Muscle of leg (tissue), 3 donors: ENCODE measurements at regions not wholly inside any gene's neighbourhood (a gene's known extent, or its start where the extent isn't known, plus 50 kb on each side); places are given as distances from the start of the nearest gene placed in this dataset.
A peak's percentile ranks its signal among the peaks of the same experiment; 100 is the strongest.

Experiments used
- DNase-seq: peaks from one replicate; pipeline ENCODE4 v3.0.0; 2013
- H3K27ac ChIP-seq: one replicate; pipeline ENCODE4 v1.5.1; 2013; ENCODE audit warnings: mild to moderate bottlenecking, low read length, control low read depth
- H3K27me3 ChIP-seq: one replicate; pipeline ENCODE4 v1.6.1; 2013; ENCODE audit warnings: low read length; ENCODE audit not compliant: control insufficient read depth, insufficient read depth
- H3K36me3 ChIP-seq: one replicate; pipeline ENCODE4 v1.6.1; 2013; ENCODE audit warnings: low read length; ENCODE audit not compliant: control insufficient read depth, insufficient read depth
- H3K4me1 ChIP-seq: one replicate; pipeline ENCODE4 v1.6.1; 2013; ENCODE audit warnings: low read length; ENCODE audit not compliant: control insufficient read depth, insufficient read depth
- H3K4me3 ChIP-seq: one replicate; pipeline ENCODE4 v1.5.1; 2013; ENCODE audit warnings: low read length, control low read depth
- H3K9me3 ChIP-seq: replicated peaks from 2 replicates; pipeline ENCODE4 v1.6.1; 2013; ENCODE audit warnings: low read depth, low read length; ENCODE audit not compliant: control insufficient read depth
- WGBS: methylation state at CpG from one replicate; pipeline ENCODE4 v1.1.5; 2013; ENCODE audit warnings: missing lambda C conversion rate; ENCODE audit not compliant: insufficient coverage; 5-methylcytosine and 5-hydroxymethylcytosine counted together

GRCh38 chr20:16124491-16124890, 448.8 kb downstream of the KIF16B start:
- Histone ChIP-seq H3K9me3 (peaks cover 3% of the 10 kb centered on the region), H3K36me3 (no peaks in the 10 kb centered on the region), H3K4me1 (no peaks in the 10 kb centered on the region), H3K4me3 (no peak overlapping the region), H3K27ac (no peak overlapping the region), H3K27me3 (no peaks in the 10 kb centered on the region)
- no peak for DNase-seq
- WGBS = 60% methylated on average over 1 of the region's 2 CpGs

- H3K36me3 ChIP-seq = no peaks in the 10 kb centered on the region
- no peaks in the 10 kb centered on the region for H3K27me3 ChIP-seq
- DNase-seq = no peak
- no peaks in the 10 kb centered on the region for H3K4me1 ChIP-seq
- no peak overlapping the region for H3K4me3 ChIP-seq
- H3K27ac ChIP-seq = no peak overlapping the region
- H3K9me3 ChIP-seq = peaks cover 2% of the 10 kb centered on the region
Measured at GRCh38 chr20:16123623-16124022, 449.6 kb downstream of the KIF16B start.

GRCh38 chr20:16119909-16120308, 453.3 kb downstream of the KIF16B start:
- no peak overlapping the region for H3K27ac ChIP-seq
- no peaks in the 10 kb centered on the region for H3K4me1 ChIP-seq
- no peaks in the 10 kb centered on the region for H3K9me3 ChIP-seq
- no peak for DNase-seq
- WGBS = 88% methylated on average over 1 of the region's 3 CpGs
- no peaks in the 10 kb centered on the region for H3K36me3 ChIP-seq
- no peaks in the 10 kb centered on the region for H3K27me3 ChIP-seq
- H3K4me3 ChIP-seq = no peak overlapping the region

- Histone ChIP-seq H3K9me3 (no peaks in the 10 kb centered on the region), H3K27ac (no peak overlapping the region), H3K27me3 (no peaks in the 10 kb centered on the region), H3K4me1 (no peaks in the 10 kb centered on the region), H3K4me3 (no peak overlapping the region), H3K36me3 (no peaks in the 10 kb centered on the region)
- DNase-seq = peak; percentile 29
- 47% methylated on average over 2 of the region's 2 CpGs for WGBS
Measured at GRCh38 chr20:16115911-16116552, 457.2 kb downstream of the KIF16B start.

GRCh38 chr20:16113736-16114135, 459.5 kb downstream of the KIF16B start:
- no peaks in the 10 kb centered on the region for H3K36me3 ChIP-seq
- H3K27me3 ChIP-seq = no peaks in the 10 kb centered on the region
- no peak overlapping the region for H3K4me3 ChIP-seq
- H3K27ac ChIP-seq = no peak overlapping the region
- no peaks in the 10 kb centered on the region for H3K9me3 ChIP-seq
- WGBS = no CpG with 5 or more reads among the region's 2 CpGs
- DNase-seq = no peak
- no peaks in the 10 kb centered on the region for H3K4me1 ChIP-seq

GRCh38 chr20:16111852-16112412, 461.3 kb downstream of the KIF16B start:
- Histone ChIP-seq H3K27ac (no peak overlapping the region), H3K4me3 (no peak overlapping the region), H3K4me1 (peaks cover 10% of the 10 kb centered on the region), H3K27me3 (no peaks in the 10 kb centered on the region), H3K9me3 (no peaks in the 10 kb centered on the region), H3K36me3 (no peaks in the 10 kb centered on the region)
- WGBS = 94% methylated on average over 3 of the region's 6 CpGs
- no peak for DNase-seq

GRCh38 chr20:16111172-16111832, 461.9 kb downstream of the KIF16B start:
- Histone ChIP-seq H3K27me3 (no peaks in the 10 kb centered on the region), H3K4me1 (peaks cover 12% of the 10 kb centered on the region), H3K27ac (no peak overlapping the region), H3K36me3 (no peaks in the 10 kb centered on the region), H3K4me3 (no peak overlapping the region), H3K9me3 (no peaks in the 10 kb centered on the region)
- DNase-seq = no peak
- 76% methylated on average over 3 of the region's 5 CpGs for WGBS

GRCh38 chr20:16107172-16107870, 465.9 kb downstream of the KIF16B start:
- peak; percentile 21 for DNase-seq
- Histone ChIP-seq H3K9me3 (peaks cover 3% of the 10 kb centered on the region), H3K4me1 (peaks cover 12% of the 10 kb centered on the region), H3K27ac (no peak overlapping the region), H3K36me3 (no peaks in the 10 kb centered on the region), H3K4me3 (no peak overlapping the region), H3K27me3 (no peaks in the 10 kb centered on the region)
- 23% methylated on average over 4 of the region's 7 CpGs for WGBS

- DNase-seq = peak; percentile 42
- Histone ChIP-seq H3K4me1 (peaks cover 12% of the 10 kb centered on the region), H3K9me3 (peaks cover 3% of the 10 kb centered on the region), H3K27me3 (no peaks in the 10 kb centered on the region), H3K36me3 (no peaks in the 10 kb centered on the region), H3K27ac (no peak overlapping the region), H3K4me3 (no peak overlapping the region)
- WGBS = no CpG with 5 or more reads among the region's 2 CpGs
Measured at GRCh38 chr20:16106191-16106849, 466.9 kb downstream of the KIF16B start.

- Histone ChIP-seq H3K4me1 (peaks cover 12% of the 10 kb centered on the region), H3K36me3 (no peaks in the 10 kb centered on the region), H3K27me3 (no peaks in the 10 kb centered on the region), H3K9me3 (peaks cover 3% of the 10 kb centered on the region), H3K4me3 (no peak overlapping the region), H3K27ac (no peak overlapping the region)
- peak; percentile 12 for DNase-seq
Measured at GRCh38 chr20:16104783-16105182, 468.5 kb downstream of the KIF16B start.
